ENCODE measurements at regions not wholly inside any gene's neighbourhood (a gene's known extent, or its start where the extent isn't known, plus 50 kb on each side); places are given as distances from the start of the nearest gene placed in this dataset.

GRCh38 chr5:160929360-160929759, 77.3 kb upstream of the ATP10B start:
- TF ChIP-seq CTCF (IDR thresholded peaks at IDR 0.05) (no peak), POLR2A (IDR thresholded peaks at IDR 0.05) (no peak)

All from lower leg skin (tissue), 3 donors.